A673 (cell line): ENCODE measurements at regions not wholly inside any gene's neighbourhood (a gene's known extent, or its start where the extent isn't known, plus 50 kb on each side); places are given as distances from the start of the nearest gene placed in this dataset.
"Not testable (repeated sequence)": the region's sequence is repeated elsewhere in the genome, so short reads cannot be mapped to it uniquely, and the experiment has no call there.

ENCODE experiments used
- BruUV-seq: library from RNA; stranded (reverse); fragments of 400-500 nt; replicated peaks from 2 replicates; lab custom pipeline; 2021; lab: Mats Ljungman, UMichigan
- CTCF ChIA-PET: fragments of 300-600 bp; sonication (Branson Sonifier 250); formaldehyde crosslinking; loops from one replicate; lab custom pipeline; 2022; ENCODE audit warnings: antibody characterized with exemption; lab: Charles Lee
- POLR2A ChIA-PET: fragments of 300-600 bp; sonication (Branson Sonifier 250); formaldehyde crosslinking; loops from one replicate; lab custom pipeline; 2022; ENCODE audit warnings: antibody characterized with exemption; ENCODE audit not compliant: low non-redundant PET; lab: Charles Lee
- DNase-seq: peaks from one replicate; pipeline ENCODE4 v3.0.0-alpha.2; 2015; ENCODE audit warnings: low spot score
- H3K27ac ChIP-seq: fragments of 200-600 bp; sonication (generic); 2 replicates; pipeline ENCODE4 v1.5.1; 2016; ENCODE audit warnings: mixed run types, low read depth, mild to moderate bottlenecking, mixed read lengths, antibody characterized with exemption, low read length; ENCODE audit not compliant: poor library complexity, severe bottlenecking
- H3K27me3 ChIP-seq: fragments of 200-600 bp; sonication (generic); replicated peaks from 2 replicates; pipeline ENCODE4 v1.6.1; 2017; ENCODE audit warnings: mixed run types, low read depth, mild to moderate bottlenecking, mixed read lengths, antibody characterized with exemption, low read length; ENCODE audit not compliant: insufficient read depth, poor library complexity
- H3K36me3 ChIP-seq: fragments of 200-600 bp; sonication (generic); 2 replicates; pipeline ENCODE4 v1.6.1; 2016; ENCODE audit warnings: mixed run types, mild to moderate bottlenecking, mixed read lengths, antibody characterized with exemption, low read length; ENCODE audit not compliant: insufficient read depth, poor library complexity, severe bottlenecking
- H3K4me1 ChIP-seq: fragments of 200-600 bp; sonication (generic); 2 replicates; pipeline ENCODE4 v1.6.1; 2017; ENCODE audit warnings: mixed run types, mild to moderate bottlenecking, mixed read lengths, antibody characterized with exemption, low read length; ENCODE audit not compliant: insufficient read depth, poor library complexity, severe bottlenecking
- H3K4me3 ChIP-seq: fragments of 200-600 bp; sonication (generic); 2 replicates; pipeline ENCODE4 v1.5.1; 2016; ENCODE audit warnings: low read depth, mixed run types, mild to moderate bottlenecking, mixed read lengths, low read length; ENCODE audit not compliant: poor library complexity, severe bottlenecking
- H3K9me3 ChIP-seq: fragments of 200-600 bp; sonication (generic); 2 replicates; pipeline ENCODE4 v1.6.1; 2016; ENCODE audit warnings: mixed run types, low read depth, mild to moderate bottlenecking, mixed read lengths, antibody characterized with exemption, low read length; ENCODE audit not compliant: poor library complexity, severe bottlenecking
- EZH2 ChIP-seq: fragments of 200-600 bp; sonication (generic); IDR thresholded peaks from 2 replicates; pipeline ENCODE4 v1.6.1; 2017; ENCODE audit warnings: borderline replicate concordance, low read depth, mild to moderate bottlenecking, mixed read lengths, antibody characterized with exemption, low read length; ENCODE audit not compliant: poor library complexity, severe bottlenecking
- intact Hi-C: fragments of 100-400 bp; cut with micrococcal nuclease; formaldehyde crosslinking; loops from one replicate; pipeline ENCODE4 v1.10.0; 2022; ENCODE audit not compliant: unreplicated experiment
- TF ChIP-seq, protein P1 (sequence below): fragments of 300-800, 200-600 bp; sonication (generic); conservative IDR thresholded peaks from 2 replicates; pipeline ENCODE4 v1.5.1; 2017; ENCODE audit warnings: low read depth, mild to moderate bottlenecking, antibody characterized with exemption, low read length, moderate library complexity, mixed read lengths

DNA sequence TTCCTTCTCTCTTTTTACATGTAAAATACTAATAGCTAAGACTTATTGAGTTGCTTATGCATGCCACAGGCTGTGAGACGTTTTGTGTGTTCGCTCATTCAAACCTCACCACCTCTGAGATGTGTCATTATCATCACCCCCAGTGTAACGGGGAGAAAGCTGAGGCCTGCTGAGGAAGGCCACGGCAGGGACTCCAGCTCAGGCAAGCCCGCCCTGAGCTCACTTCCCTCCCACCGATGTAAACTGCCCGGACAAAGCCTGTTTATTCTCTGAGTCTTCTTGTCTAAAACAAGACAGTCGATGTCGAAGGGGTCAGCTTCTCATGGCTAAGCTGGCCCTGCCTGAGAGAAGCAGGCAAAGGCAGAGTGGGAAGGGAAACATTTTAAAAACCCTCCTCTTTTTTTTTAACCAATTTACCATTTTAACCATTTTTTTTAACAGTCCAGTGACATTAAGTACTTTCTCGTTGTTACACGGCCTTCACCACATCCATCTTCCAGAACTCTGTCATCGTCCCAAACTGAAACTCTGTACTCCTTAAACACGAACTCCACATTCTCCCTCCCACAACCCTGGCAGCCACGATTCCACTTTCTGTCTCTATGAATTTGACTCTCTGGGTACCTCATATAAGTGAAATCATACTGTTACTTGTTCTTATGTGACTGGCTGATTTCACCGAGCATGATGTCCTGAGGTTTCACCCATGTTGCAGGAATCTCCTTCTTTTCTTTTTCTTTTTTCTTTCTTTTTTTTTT lies 204.8 kb upstream of the GALNT2 start:
- POLR2A ChIA-PET: no interaction called here
- no peak overlapping the region for H3K27ac ChIP-seq
- H3K9me3 ChIP-seq: no peaks in the 10 kb centered on the region
- BruUV-seq: no TSS peak
- no peak for DNase-seq
- H3K36me3 ChIP-seq: no peaks in the 10 kb centered on the region
- TF ChIP-seq, protein P1, sequence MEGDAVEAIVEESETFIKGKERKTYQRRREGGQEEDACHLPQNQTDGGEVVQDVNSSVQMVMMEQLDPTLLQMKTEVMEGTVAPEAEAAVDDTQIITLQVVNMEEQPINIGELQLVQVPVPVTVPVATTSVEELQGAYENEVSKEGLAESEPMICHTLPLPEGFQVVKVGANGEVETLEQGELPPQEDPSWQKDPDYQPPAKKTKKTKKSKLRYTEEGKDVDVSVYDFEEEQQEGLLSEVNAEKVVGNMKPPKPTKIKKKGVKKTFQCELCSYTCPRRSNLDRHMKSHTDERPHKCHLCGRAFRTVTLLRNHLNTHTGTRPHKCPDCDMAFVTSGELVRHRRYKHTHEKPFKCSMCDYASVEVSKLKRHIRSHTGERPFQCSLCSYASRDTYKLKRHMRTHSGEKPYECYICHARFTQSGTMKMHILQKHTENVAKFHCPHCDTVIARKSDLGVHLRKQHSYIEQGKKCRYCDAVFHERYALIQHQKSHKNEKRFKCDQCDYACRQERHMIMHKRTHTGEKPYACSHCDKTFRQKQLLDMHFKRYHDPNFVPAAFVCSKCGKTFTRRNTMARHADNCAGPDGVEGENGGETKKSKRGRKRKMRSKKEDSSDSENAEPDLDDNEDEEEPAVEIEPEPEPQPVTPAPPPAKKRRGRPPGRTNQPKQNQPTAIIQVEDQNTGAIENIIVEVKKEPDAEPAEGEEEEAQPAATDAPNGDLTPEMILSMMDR: no peak
- TF ChIP-seq EZH2: no peak
- H3K4me1 ChIP-seq: no peaks in the 10 kb centered on the region
- intact Hi-C loops: no loop called here
- CTCF ChIA-PET: no interaction called here
- H3K4me3 ChIP-seq: no peak overlapping the region
- H3K27me3 ChIP-seq: no peaks in the 10 kb centered on the region

DNA sequence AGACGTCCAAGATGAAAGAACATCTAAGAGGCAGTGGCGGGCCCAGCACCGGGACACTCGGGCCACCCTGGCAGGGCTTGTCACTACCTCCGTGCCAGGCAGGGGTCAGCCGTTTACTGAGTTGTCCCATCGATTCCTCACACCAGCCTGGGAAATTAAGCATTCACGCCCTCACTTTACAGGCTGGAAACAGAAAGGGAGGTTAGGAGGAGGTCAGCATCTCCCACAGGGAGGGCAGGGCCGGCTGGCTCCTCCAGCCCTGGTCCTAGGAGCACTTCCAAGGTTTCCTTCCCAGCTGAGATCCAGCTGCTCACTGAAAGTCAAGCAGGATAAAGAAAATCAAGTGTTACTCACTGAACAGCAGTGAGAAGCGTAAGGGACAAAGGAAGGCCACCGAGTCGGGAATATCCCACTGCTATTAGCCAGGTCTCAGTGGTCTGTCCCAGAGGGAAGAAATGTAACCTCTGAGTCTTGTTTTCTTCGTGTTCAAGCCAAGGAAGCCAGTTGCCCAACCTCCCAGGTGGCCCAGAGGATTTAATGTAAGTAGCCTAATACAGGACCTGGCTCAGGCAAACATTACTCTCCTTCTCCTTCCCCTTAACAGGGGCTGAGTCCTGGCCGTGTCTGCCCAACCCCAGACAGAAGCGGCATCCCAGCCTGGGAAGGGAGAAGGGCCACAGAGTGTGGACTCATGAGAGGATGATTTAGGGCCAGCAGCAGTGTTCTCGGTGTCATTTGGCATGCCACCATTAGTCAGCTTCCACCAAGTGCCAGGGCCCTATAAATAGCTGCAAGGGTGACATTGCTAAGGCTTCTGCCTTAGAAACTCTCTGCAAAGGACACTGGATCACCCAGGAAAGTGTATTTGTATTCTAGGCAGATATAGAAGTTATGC lies 203.1 kb upstream of the GALNT2 start:
- Histone ChIP-seq H3K27ac (no peak overlapping the region), H3K4me1 (peaks cover under 1% of the 10 kb centered on the region), H3K36me3 (no peaks in the 10 kb centered on the region), H3K9me3 (no peaks in the 10 kb centered on the region), H3K4me3 (no peak overlapping the region), H3K27me3 (no peaks in the 10 kb centered on the region)
- no peak for DNase-seq
- ChIA-PET POLR2A (no interaction called here), CTCF (no interaction called here)
- TF ChIP-seq EZH2: no peak
- TF ChIP-seq, protein P1: no peak
- intact Hi-C loops: no loop called here
- no TSS peak for BruUV-seq

DNA sequence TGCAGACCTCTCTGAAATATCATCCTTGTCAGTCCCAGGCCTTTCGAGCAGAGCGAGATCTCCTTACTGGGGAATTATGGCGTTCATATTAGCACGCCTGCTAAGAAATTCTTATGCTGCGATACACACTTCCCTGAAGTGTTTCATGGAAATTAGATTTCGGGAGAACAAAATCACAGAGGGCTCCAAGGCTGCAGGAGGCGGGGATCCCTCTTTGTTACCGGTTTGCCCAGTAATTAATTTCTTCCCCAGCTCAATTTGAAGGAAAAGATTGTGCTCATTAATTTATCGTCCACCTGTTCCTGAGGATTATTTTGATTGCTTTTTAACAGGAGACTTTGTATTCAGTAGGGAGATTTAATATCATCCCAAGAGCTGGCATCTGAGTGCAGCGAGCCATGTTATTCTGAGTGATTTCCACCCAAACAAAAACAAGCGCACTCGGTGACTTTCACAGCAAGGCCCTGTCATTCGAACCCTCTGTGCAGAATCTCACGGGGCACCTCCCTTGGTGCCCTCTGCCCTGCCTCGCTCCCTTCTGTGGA lies 202.3 kb upstream of the GALNT2 start:
- Histone ChIP-seq H3K36me3 (no peaks in the 10 kb centered on the region), H3K4me3 (no peak overlapping the region), H3K27me3 (no peaks in the 10 kb centered on the region), H3K27ac (no peak overlapping the region), H3K9me3 (no peaks in the 10 kb centered on the region), H3K4me1 (peaks cover 8% of the 10 kb centered on the region)
- ChIA-PET CTCF (no interaction called here), POLR2A (no interaction called here)
- no TSS peak for BruUV-seq
- intact Hi-C loops: no loop called here
- TF ChIP-seq, protein P1: no peak
- no peak for TF ChIP-seq EZH2
- DNase-seq: no peak

DNA sequence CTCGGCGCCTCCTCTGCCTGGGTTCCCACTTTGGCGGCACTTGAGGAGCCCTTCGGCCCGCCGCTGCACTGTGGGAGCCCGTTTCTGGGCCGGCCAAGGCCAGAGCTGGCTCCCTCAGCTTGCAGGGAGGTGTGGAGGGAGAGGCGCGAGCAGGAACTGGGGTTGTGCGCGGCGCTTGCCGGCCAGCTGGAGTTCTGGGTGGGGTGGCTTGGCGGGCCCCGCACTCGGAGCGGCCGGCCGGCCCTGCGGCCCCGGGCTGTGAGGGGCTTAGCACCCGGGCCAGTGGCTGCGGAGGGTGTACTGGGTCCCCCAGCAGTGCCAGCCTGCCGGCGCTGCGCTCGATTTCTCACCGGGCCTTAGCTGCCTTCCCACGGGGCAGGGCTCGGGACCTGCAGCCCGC lies 201.7 kb upstream of the GALNT2 start:
- CTCF ChIA-PET, H3K4me1 ChIP-seq, BruUV-seq, POLR2A ChIA-PET, DNase-seq, H3K36me3 ChIP-seq, intact Hi-C loops, H3K27me3 ChIP-seq, H3K27ac ChIP-seq, H3K9me3 ChIP-seq, H3K4me3 ChIP-seq: not testable (repeated sequence)
